Gastroesophageal sphincter (tissue), 3 donors: ENCODE measurements at regions not wholly inside any gene's neighbourhood (a gene's known extent, or its start where the extent isn't known, plus 50 kb on each side); places are given as distances from the start of the nearest gene placed in this dataset.

Experiments
- CTCF ChIP-seq, 4 experiments: fragments of 200-600 bp in 2 of 4; fragments of 450-650 bp in 2 of 4; sonication (generic) in 1 of 4; IDR thresholded peaks; one replicate each; pipeline ENCODE4 v1.5.1; 2017 to 2019; ENCODE audit warnings: antibody characterized with exemption in 4 of 4, mild to moderate bottlenecking in 2 of 4, moderate library complexity in 2 of 4
- EP300 ChIP-seq: sonication (generic); formaldehyde crosslinking; IDR thresholded peaks from one replicate; pipeline ENCODE4 v1.6.1; 2017; ENCODE audit warnings: antibody characterized with exemption, mild to moderate bottlenecking
- POLR2AphosphoS5 ChIP-seq: sonication (generic); formaldehyde crosslinking; IDR thresholded peaks from one replicate; pipeline ENCODE4 v1.6.1; 2017; ENCODE audit warnings: antibody characterized with exemption

DNA sequence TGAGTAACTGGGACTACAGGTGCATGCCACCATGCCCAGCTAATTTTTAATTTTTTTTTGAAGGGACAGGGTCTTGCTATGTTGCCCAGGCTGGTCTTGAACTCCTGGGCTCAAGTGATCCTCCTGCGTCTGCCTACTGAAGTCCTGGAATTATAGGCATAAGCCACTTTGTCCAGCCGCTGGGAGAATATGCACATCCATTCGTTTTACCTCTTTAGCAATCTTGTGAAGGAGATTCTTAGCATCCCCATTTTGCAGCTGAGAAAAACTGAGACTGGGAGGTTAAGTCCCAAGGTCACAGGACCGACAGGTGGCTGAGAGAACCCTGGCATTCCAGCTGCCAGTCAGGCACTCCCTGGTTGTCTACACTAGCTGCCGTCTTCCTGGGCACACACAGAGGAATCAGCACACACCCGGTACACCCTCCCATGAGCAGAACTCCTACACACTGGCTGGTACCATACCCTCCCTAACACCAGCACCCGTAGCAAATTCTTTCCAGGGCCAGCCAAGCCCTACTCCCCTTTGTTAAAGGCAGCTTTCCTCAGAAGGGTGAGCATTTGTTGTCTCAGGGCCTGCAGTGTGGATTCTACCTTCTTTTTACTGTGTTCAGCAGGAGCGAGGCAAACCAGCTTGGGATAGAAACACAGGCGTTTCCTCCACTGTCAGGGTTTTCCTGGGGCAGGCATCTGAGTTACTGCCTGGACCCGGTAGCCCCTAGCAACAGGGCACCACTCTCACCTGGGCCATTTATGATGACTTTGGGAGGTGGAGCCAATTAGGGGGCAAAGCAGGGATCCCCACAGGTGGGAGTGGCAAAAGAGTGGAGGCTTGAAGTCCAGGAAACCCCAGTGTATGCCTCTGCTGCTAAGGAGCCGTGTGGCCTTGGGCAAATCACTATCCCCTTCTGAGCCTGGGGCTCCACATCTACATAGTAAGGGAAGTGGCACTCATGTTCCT lies 70.2 kb downstream of the IRF2BPL start:
- no peak for TF ChIP-seq CTCF (IDR thresholded peaks at IDR 0.05)
- TF ChIP-seq EP300, result no peak
- TF ChIP-seq POLR2AphosphoS5, result no peak
